GM18907 (cell line): ENCODE measurements at regions not wholly inside any gene's neighbourhood (a gene's known extent, or its start where the extent isn't known, plus 50 kb on each side); places are given as distances from the start of the nearest gene placed in this dataset.
"Not testable (repeated sequence)": the region's sequence is repeated elsewhere in the genome, so short reads cannot be mapped to it uniquely, and the experiment has no call there.

Experiments used
- ATAC-seq: cut with Tn5 transposase; IDR thresholded peaks from one replicate; pipeline ENCODE4 v1.9.1; 2021; ENCODE audit warnings: mild to moderate bottlenecking, moderate library complexity; ENCODE audit not compliant: unreplicated experiment

DNA sequence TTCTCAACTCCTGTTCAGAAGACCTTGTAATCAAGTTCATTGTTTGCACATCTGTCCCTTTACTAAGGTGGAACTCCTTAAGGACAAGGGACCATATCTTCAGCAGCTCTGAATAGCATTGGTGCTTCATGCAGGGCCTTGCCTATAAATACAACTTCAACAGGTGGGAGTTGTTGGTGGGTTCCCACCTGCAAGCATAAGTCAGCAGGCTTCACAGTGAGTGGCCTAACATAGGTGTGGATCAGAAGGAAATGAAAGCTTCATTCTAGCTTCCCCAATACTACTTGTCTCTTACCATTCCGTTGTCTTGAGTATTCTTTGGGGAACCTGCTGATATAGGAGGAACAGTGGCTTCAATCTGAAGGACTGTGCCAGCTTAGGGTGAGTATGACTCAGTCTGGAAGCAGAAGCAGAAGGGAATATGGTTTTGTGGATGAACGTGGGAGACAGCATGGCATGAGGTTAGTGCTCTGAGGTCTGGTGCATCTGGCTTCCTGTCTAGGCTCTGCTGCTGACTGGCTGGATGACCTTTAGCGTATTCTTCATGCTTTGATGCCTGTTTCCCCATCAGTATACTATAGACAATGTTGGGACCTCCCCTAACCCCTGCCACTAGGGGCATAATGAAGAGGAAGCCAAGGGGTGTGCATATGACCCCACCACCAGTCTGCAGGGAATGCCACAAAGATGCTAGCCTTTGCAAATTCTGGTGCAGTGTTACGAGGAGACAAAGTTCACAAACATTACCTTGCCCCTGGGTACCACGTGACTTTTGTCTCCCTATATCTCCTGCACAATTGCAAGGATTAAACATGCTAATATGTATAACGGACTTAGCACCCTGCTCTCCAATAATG is 192.3 kb downstream of the PALM2AKAP2 start:
- peak; percentile 59 for ATAC-seq

DNA sequence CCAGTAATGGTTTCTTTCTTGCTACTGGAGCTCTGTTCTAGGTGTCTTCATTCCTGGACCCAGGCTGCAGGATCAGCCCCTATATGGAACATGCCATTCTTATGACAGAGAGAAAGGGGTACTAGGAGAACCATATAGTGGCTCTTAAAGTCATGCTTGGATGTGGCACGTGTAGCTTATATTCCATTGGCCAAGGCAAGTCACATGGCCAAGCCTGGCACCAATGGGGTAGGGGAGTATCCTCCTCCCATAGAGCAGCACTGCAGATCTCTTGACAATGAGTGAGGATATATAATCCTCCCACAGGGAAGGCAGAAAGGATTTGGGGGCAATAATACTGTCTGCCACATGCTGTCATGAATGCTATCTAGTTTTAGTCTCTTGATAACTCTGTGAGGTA is 193.3 kb downstream of the PALM2AKAP2 start:
- ATAC-seq, result no peak

DNA sequence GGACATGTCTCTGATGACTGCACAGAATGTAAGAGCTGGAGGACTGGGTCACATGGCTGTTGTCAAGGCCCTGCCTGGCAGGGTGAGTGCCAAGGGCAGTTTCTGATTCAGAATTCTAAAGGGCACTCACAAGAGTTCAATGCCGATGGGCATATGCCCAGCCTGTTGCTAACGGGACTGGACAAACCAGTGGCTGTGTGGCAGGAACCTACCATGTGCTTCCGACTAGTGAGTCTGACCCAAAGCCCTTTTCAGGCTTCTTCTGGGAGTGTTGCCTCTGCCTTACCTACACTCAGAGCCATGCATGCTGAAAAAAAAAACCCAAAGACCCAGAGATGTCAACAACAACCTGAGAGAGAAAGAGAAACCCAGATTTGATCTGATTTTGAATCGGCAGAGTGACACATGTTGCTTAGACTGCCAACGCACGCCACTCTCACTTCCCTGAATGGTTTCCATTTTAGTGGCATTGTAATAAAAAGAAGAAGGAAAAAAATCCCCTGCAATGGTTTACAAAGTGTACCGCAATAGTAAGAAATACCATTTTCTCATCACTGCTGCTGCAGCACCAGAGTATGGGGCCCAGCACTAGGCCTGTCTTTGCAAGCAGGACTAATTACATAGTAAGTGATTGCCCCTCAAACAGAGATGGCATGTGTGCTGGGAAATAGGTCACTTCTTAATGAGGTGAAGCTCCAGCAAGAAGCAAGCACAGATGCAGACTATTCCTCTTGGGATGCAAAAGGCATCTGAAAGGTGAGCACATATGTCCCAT is 194.3 kb downstream of the PALM2AKAP2 start:
- peak; percentile 83 for ATAC-seq

DNA sequence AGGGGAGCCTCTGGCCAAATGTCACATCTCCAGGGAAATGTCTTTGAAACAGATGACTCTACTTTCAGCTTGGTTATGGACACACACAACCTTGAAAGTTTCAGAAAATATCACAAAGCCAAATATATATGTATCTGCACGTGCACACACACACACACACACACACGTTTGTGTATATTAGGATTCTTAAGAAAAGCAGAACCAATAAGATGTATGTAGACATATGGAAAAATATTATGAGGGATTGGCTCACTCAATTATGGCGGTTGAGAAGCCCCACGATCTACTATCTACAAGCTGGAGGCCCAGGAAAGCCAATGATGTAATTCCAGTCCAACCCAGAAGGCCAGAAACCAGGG is 194.9 kb downstream of the PALM2AKAP2 start:
- peak; percentile 8 for ATAC-seq

- ATAC-seq, result no peak
Observed at GRCh38 chr9:109975574-109976295, 195.7 kb downstream of the PALM2AKAP2 start.

DNA sequence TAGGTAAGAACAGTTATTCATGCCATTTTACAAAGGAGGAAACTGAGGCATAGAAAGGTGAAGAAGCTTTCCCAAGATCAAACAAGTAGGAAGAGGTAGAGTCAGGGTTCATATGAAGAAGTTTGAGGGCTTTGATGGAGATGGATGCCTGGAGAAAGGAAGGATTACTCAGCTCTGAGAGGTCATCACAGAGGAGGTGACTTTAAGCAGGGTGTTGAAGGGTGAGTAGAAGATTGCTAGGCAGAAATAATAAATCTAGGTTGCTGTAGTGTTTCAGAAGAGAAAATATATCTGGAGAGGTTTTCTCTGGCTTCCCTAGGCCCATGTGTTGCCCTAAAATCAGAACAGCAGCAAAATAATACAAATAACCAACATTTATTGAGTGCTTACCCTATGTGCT is 196.3 kb downstream of the PALM2AKAP2 start:
- no peak for ATAC-seq

GRCh38 chr9:109977521-109977920 is 197.5 kb downstream of the PALM2AKAP2 start:
- no peak for ATAC-seq

DNA sequence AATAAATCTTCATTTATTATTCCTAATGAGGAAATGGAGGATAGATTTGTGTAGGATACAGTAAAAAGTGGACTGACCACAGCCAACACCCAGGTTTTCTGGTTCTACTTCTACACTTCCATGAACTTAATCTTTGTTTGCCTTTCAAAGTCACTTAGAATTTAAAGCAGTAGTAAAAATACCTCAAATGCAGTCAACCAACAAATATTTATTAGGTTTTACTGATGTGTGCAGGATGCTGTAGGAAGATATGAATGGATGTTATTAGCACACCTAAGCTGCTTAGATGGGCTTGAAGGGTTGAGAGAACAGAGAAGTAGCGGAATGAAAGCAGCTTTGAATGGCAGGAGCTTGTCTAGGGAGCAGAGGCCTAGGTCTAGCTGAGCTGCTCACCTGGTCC is 201.1 kb downstream of the PALM2AKAP2 start:
- no peak for ATAC-seq

GRCh38 chr9:109986521-109986991 is 206.6 kb downstream of the PALM2AKAP2 start:
- ATAC-seq, result no peak

GRCh38 chr9:109989296-109989695 is 209.3 kb downstream of the PALM2AKAP2 start:
- ATAC-seq, result no peak

DNA sequence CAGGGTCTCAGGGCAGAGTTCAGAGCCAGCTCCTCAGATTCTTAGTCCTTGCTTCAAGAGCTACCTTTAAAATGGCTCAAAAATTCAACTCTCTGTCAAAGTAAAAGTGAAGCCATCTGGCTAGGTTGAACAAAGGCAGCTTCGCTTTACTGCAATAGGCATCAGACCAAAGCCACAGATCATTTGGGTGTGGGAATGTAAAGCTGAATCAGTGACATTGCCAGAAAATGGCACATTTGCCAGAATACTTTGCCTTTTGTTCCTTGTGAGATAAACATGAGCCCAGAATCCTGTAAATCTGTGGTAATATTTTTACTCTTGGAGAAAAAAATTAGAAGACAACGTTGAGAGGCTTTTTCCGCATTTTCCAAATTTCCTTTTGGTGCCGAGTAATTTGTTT is 210.5 kb downstream of the PALM2AKAP2 start:
- ATAC-seq, result no peak

GRCh38 chr9:109992293-109992692 is 212.3 kb downstream of the PALM2AKAP2 start:
- ATAC-seq, result no peak

GRCh38 chr9:109993250-109993978 is 213.4 kb downstream of the PALM2AKAP2 start:
- ATAC-seq, result no peak

DNA sequence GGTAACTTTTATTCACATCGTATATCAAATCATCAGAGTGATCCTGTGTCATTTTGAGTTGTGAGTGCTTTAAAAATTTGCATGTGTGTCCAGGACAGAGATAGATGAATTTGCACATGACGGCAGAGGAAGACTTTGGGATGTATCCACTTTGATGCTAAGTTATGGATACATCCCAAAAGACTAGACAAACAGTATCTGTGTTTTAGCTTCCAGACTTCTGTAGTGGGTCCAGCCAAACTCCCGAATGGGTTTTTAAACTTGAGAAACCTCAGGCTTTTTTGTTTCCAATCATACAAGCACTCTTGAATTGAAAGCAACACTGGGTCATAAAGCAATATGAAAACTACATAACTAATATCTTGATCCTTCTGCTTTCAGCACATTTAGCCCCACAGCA is 213.8 kb downstream of the C9orf152 start:
- ATAC-seq, result no peak

- ATAC-seq, result no peak
Observed at GRCh38 chr9:109996936-109997580, 210.9 kb downstream of the C9orf152 start.

GRCh38 chr9:109997682-109998081 is 210.3 kb downstream of the C9orf152 start:
- no peak for ATAC-seq

- ATAC-seq, result not testable (repeated sequence)
Observed at GRCh38 chr9:110005521-110005920, 202.4 kb downstream of the C9orf152 start.

GRCh38 chr9:110006657-110007056 is 201.3 kb downstream of the C9orf152 start:
- no peak for ATAC-seq

- peak; percentile 80 for ATAC-seq
Observed at GRCh38 chr9:110007477-110008270, 200.3 kb downstream of the C9orf152 start.
